H9 (cell line): ENCODE measurements at regions not wholly inside any gene's neighbourhood (a gene's known extent, or its start where the extent isn't known, plus 50 kb on each side); places are given as distances from the start of the nearest gene placed in this dataset.

Source experiments
- DNase-seq: peaks from one replicate; pipeline ENCODE4 v3.0.0-alpha.2; 2017
- H2AFZ ChIP-seq: one replicate; pipeline ENCODE4 v1.6.1; 2013; ENCODE audit warnings: mild to moderate bottlenecking, low read length, control low read depth, moderate library complexity
- H2AK5ac ChIP-seq: 2 replicates; pipeline ENCODE4 v1.6.1; 2013; ENCODE audit warnings: low read length, control low read depth, mixed read lengths; ENCODE audit not compliant: insufficient read length
- H2BK120ac ChIP-seq: one replicate; pipeline ENCODE4 v1.6.1; 2013; ENCODE audit warnings: low read depth, mild to moderate bottlenecking, low read length, control low read depth, inconsistent platforms; ENCODE audit not compliant: poor library complexity, severe bottlenecking
- H2BK12ac ChIP-seq: 2 replicates; pipeline ENCODE4 v1.6.1; 2013; ENCODE audit warnings: low read length, control low read depth, mixed read lengths, low read depth; ENCODE audit not compliant: insufficient read length
- H2BK15ac ChIP-seq: 2 replicates; pipeline ENCODE4 v1.6.1; 2013; ENCODE audit warnings: low read depth, low read length, control low read depth
- H2BK20ac ChIP-seq: one replicate; pipeline ENCODE4 v1.6.1; 2013; ENCODE audit warnings: low read depth, mild to moderate bottlenecking, low read length, control low read depth, inconsistent platforms; ENCODE audit not compliant: poor library complexity, severe bottlenecking
- H2BK5ac ChIP-seq: 2 replicates; pipeline ENCODE4 v1.6.1; 2013; ENCODE audit warnings: low read length, control low read depth, mixed read lengths; ENCODE audit not compliant: insufficient read length
- H3K14ac ChIP-seq: 2 replicates; pipeline ENCODE4 v1.6.1; 2013; ENCODE audit warnings: low read length, control low read depth; ENCODE audit not compliant: insufficient read depth
- H3K18ac ChIP-seq: 2 replicates; pipeline ENCODE4 v1.6.1; 2013; ENCODE audit warnings: low read depth, mild to moderate bottlenecking, mixed read lengths, low read length, control low read depth; ENCODE audit not compliant: insufficient read length
- H3K23ac ChIP-seq: 2 replicates; pipeline ENCODE4 v1.6.1; 2013; ENCODE audit warnings: low read length, control low read depth, mixed read lengths, low read depth; ENCODE audit not compliant: insufficient read length
- H3K23me2 ChIP-seq: 2 replicates; pipeline ENCODE4 v1.6.1; 2013; ENCODE audit warnings: low read depth, mild to moderate bottlenecking, mixed read lengths, low read length, control low read depth; ENCODE audit not compliant: insufficient read length, poor library complexity, severe bottlenecking
- H3K27ac ChIP-seq: 2 replicates; pipeline ENCODE4 v1.5.1; 2013; ENCODE audit warnings: low read length, control low read depth, mixed read lengths, low read depth; ENCODE audit not compliant: insufficient read length
- H3K27me3 ChIP-seq: 2 replicates; pipeline ENCODE4 v1.6.1; 2013; ENCODE audit warnings: low read length, control low read depth, inconsistent platforms; ENCODE audit not compliant: insufficient read depth
- H3K4ac ChIP-seq: 2 replicates; pipeline ENCODE4 v1.6.1; 2013; ENCODE audit warnings: low read depth, mild to moderate bottlenecking, control low read depth, inconsistent platforms, low read length, moderate library complexity
- H3K4me1 ChIP-seq: 2 replicates; pipeline ENCODE4 v1.6.1; 2013; ENCODE audit warnings: low read length, control low read depth, inconsistent platforms; ENCODE audit not compliant: insufficient read depth
- H3K4me2 ChIP-seq: 2 replicates; pipeline ENCODE4 v1.6.1; 2013; ENCODE audit warnings: low read length, control low read depth, mixed read lengths; ENCODE audit not compliant: insufficient read length, insufficient read depth
- H3K56ac ChIP-seq: 2 replicates; pipeline ENCODE4 v1.6.1; 2013; ENCODE audit warnings: low read depth, mild to moderate bottlenecking, mixed read lengths, low read length, control low read depth; ENCODE audit not compliant: insufficient read length
- H3K79me1 ChIP-seq: 2 replicates; pipeline ENCODE4 v1.6.1; 2013; ENCODE audit warnings: low read depth, mild to moderate bottlenecking, moderate library complexity, low read length, control low read depth, inconsistent platforms; ENCODE audit not compliant: insufficient read depth, poor library complexity, severe bottlenecking
- H3K79me2 ChIP-seq: 2 replicates; pipeline ENCODE4 v1.6.1; 2013; ENCODE audit warnings: low read length, control low read depth, inconsistent platforms; ENCODE audit not compliant: insufficient read depth
- H3K9ac ChIP-seq: 2 replicates; pipeline ENCODE4 v1.6.1; 2013; ENCODE audit warnings: low read length, control low read depth, mixed read lengths; ENCODE audit not compliant: insufficient read length; ENCODE audit errors: extremely low read depth
- H3K9me3 ChIP-seq: one replicate; pipeline ENCODE4 v1.6.1; 2013; ENCODE audit warnings: low read depth, low read length, inconsistent platforms; ENCODE audit not compliant: control insufficient read depth
- H3T11ph ChIP-seq: one replicate; pipeline ENCODE4 v1.6.1; 2013; ENCODE audit warnings: mild to moderate bottlenecking, low read length, control low read depth, inconsistent platforms
- H4K20me1 ChIP-seq: one replicate; pipeline ENCODE4 v1.6.1; 2013; ENCODE audit not compliant: control insufficient read depth, insufficient read length, insufficient read depth
- H4K5ac ChIP-seq: 2 replicates; pipeline ENCODE4 v1.6.1; 2013; ENCODE audit warnings: low read depth, mild to moderate bottlenecking, mixed read lengths, low read length, control low read depth; ENCODE audit not compliant: insufficient read length
- H4K8ac ChIP-seq: replicated peaks from 2 replicates; pipeline ENCODE4 v1.6.1; 2013; ENCODE audit warnings: low read length, control low read depth, mixed read lengths, low read depth; ENCODE audit not compliant: insufficient read length
- H4K91ac ChIP-seq: 2 replicates; pipeline ENCODE4 v1.6.1; 2013; ENCODE audit warnings: low read depth, mild to moderate bottlenecking, moderate library complexity, mixed read lengths, low read length, control low read depth; ENCODE audit not compliant: insufficient read length
- H3K27ac Mint-ChIP-seq, 3 experiments: 2 replicates in 2 of 3; 3 replicates in 1 of 3; pipeline ENCODE4 v1.8.0; 2020 to 2021; ENCODE audit warnings: mixed read lengths in 3 of 3, mild to moderate bottlenecking in 1 of 3, moderate library complexity in 1 of 3
- H3K27me3 Mint-ChIP-seq: 2 replicates; pipeline ENCODE4 v1.8.0; 2021; ENCODE audit warnings: low read depth, mild to moderate bottlenecking, moderate library complexity, mixed read lengths
- H3K36me3 Mint-ChIP-seq, 3 experiments: 2 replicates in 2 of 3; 3 replicates in 1 of 3; pipeline ENCODE4 v1.8.0; 2020 to 2021; ENCODE audit warnings: low read depth in 3 of 3, mixed read lengths in 3 of 3; ENCODE audit not compliant: insufficient read depth in 1 of 3
- H3K4me1 Mint-ChIP-seq, 2 experiments: 2 replicates each; pipeline ENCODE4 v1.8.0; 2020; ENCODE audit warnings: mixed read lengths in 2 of 2
- H3K4me3 Mint-ChIP-seq, 2 experiments: 2 replicates in 1 of 2; 3 replicates in 1 of 2; pipeline ENCODE4 v1.8.0; 2020 to 2021; ENCODE audit warnings: mild to moderate bottlenecking in 2 of 2, mixed read lengths in 2 of 2, moderate library complexity in 1 of 2
- H3K9me3 Mint-ChIP-seq, 2 experiments: 2 replicates in 1 of 2; 3 replicates in 1 of 2; pipeline ENCODE4 v1.8.0; 2020; ENCODE audit warnings: mild to moderate bottlenecking in 2 of 2, mixed read lengths in 2 of 2, moderate library complexity in 1 of 2
- CTCF ChIP-seq: fragments of 200-600 bp; sonication (generic); conservative IDR thresholded peaks from 3 replicates; pipeline ENCODE4 v1.8.0; 2021; ENCODE audit warnings: antibody characterized with exemption, mild to moderate bottlenecking
- WGBS: extraction: QIAGEN DNeasy Blood & Tissue Kit; methylation state at CpG from one replicate; pipeline ENCODE4 v1.1.7; 2013; ENCODE audit warnings: missing lambda C conversion rate, low lambda C conversion rate, mixed read lengths; ENCODE audit not compliant: insufficient read length; ENCODE audit errors: extremely low coverage; 5-methylcytosine and 5-hydroxymethylcytosine counted together

GRCh38 chr2:238566001-238566645 is 139.4 kb downstream of the ASB1 start:
- Histone ChIP-seq H2BK12ac (no peak overlapping the region), H3K9me3 (no peaks in the 10 kb centered on the region), H2BK5ac (no peak overlapping the region), H3K4ac (no peak overlapping the region), H3K27me3 (no peaks in the 10 kb centered on the region), H3K9ac (no peak overlapping the region), H3T11ph (no peak overlapping the region), H2BK20ac (no peak overlapping the region), H3K79me1 (no peaks in the 10 kb centered on the region), H3K23me2 (no peaks in the 10 kb centered on the region), H2AFZ (no peak overlapping the region), H2BK120ac (no peak overlapping the region), H3K56ac (no peak overlapping the region), H3K4me1 (no peaks in the 10 kb centered on the region), H4K8ac (no peak overlapping the region), H2AK5ac (no peak overlapping the region), H3K27ac (no peak overlapping the region), H4K91ac (no peak overlapping the region), H4K5ac (no peak overlapping the region), H4K20me1 (no peaks in the 10 kb centered on the region), H3K4me2 (no peak overlapping the region), H2BK15ac (no peak overlapping the region), H3K23ac (no peak overlapping the region), H3K14ac (no peak overlapping the region), H3K79me2 (no peaks in the 10 kb centered on the region), H3K18ac (no peak overlapping the region)
- no peak for TF ChIP-seq CTCF
- Mint-ChIP-seq H3K9me3 (peaks cover 0 to 4% of the 10 kb centered on the region in 2 experiments; a peak in 1 of 5 replicates), H3K4me1 (0 out of 4 replicates have a peak, but pooled peaks cover 0 to 2% of the 10 kb centered on the region in 2 experiments), H3K36me3 (peaks cover 0 to 4% (median 0%) of the 10 kb centered on the region in 3 experiments; a peak in 1 of 7 replicates), H3K4me3 (no peak overlapping the region), H3K27ac (no peak overlapping the region), H3K27me3 (peaks cover 5% of the 10 kb centered on the region; the same call in 1 of the 2 replicates)
- no peak for DNase-seq
- no CpG with 5 or more reads among the region's 16 CpGs for WGBS
